SKM-1 treated with dmso at 0.1 percent for 144 hours (cell line): ENCODE measurements at regions not wholly inside any gene's neighbourhood (a gene's known extent, or its start where the extent isn't known, plus 50 kb on each side); places are given as distances from the start of the nearest gene placed in this dataset.

ENCODE experiments used
- DNase-seq: peaks from one replicate; lab custom pipeline; 2025; ENCODE audit not compliant: unreplicated experiment; lab: John Stamatoyannopoulos, UW

DNA sequence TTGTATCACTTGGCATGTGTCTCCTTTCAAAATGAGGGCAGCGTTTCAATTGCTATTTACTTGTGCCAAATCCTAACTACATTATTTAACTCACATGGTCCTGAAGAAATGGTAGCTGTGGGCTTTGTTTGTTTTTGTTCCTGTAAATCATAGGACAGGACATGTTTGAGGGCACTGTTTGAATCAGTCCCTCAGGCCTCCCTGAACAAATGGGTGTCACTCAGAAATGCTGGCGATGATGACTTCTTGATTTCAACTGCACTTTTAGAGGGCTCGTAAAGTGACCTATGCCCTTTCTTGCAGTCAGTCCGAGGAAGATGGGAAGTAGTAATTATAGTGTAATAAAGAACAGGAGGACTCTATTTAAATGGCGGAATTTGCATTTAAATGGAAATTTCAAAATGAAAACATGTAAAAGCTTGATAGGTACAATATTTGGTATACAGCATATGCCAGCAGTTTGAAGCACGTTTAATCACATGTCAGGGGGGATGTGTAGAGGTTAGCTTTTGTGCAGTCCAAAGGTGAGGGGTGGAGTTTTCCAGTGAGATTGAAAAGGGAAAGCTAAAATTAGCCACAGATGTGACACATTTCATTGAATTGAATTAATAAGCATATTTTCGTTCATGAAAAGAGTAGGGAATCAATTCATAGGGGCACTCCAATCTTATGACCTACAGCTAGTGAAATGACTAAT is 1958.7 kb upstream of the IGFBP7 start:
- DNase-seq: no peak

DNA sequence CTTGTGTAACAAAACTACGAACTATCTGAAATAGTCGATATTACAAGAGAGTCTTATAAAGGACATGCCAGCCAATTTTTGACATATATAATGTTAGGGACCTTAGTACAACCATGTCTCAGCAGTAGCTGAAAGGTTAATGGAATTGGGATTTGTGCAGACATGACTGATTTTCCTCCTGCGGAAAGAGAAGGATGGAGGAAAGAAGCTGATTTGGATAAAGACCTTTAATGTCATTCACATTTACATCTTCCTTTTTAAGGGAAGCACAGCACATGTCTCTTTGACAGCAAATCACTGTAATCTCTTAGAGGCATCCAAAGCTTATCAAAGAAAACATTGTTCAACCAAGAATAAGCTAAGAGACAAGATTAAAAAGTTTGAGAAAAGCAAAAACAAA is 1976.2 kb upstream of the IGFBP7 start:
- DNase-seq: no peak

DNA sequence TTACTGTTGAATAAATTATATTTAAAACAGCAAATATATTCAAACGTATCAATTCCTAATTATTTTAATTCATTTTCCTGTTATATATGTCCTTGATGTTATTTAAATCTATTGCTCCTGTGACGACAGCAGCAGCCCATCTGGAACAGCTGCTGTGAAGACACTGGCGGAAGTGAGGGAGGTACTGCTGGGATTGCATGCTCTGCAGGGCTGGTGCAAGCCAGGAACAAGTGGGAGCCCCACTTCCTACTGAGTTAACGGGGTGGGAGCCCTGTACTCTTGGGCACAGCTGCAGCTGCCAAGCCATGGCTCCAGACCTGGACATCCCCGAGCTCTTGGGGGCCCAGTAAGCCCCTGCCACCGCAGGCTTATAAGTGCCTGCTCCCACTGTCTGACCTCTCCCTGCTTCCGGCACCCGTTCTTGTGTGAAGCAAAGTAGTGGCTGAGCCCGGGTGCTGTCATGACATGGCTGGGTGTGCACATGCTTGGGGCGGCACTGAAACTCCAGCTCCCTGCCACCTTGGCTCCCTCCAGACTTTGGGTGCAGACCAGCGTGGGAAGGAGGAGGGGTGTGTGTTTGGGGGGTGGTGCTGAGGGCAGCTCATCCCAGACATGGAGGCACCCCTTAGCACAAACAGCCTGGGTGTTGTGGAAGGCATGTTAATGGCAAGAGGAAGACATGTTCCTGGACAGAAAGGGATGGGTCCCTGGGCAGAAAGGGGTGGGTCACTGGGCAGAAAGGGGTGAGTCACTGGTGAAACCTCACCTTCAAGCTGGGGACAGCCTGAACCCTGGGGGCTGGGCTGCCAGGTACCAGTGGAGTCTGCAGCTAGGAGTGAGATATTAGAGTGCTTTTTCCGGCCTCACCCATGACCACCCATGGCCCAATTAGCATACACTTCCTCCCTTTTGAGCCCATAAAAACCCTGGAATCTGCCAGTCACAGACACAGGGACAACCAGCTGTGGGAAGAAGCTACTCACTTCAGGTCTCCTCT is 1981.3 kb upstream of the IGFBP7 start:
- DNase-seq: no peak

GRCh38 chr4:59094505-59094904 is 1984.3 kb upstream of the IGFBP7 start:
- no peak for DNase-seq

DNA sequence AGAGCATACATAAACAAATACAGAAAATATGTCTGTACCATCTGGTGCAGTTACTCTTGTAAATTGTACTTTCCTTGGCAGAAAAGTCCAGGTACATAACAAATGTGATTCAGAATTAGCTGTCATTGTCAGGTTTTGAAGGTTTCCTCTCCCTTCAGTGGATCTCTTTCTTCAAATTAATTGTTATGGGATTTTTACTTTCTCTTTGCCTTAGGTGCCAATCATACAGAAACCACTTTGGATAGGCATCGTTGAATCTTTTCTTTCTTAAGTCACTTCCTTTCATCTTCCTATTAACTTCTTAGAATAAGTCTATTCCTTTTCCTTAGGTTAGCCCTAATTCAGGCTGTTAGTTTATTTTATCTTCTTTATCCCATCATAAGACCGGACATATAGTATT is 1992.1 kb upstream of the IGFBP7 start:
- no peak for DNase-seq

DNA sequence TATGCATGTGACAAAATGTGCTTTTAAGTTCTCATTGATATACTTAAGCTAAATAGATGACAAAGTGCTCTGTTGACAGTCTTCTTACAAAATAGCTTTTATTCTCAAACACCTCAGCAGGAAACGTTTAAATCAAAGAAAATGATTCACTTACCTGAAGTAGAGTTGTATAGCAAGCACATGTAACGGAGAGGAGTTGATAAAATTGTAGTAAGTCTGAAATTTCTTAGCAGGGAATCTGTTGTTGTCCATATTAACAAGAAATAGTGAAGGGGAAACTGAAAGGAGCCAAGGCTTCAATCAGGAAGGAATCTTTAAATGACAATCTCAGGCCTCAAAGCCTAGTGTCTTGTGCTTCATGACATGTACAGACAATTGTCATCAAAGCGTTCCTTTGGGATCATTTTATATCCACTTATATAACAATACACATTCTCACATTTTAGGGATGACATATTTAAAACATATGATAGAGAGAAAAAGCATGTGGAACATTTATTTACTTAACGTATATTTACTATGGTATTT is 2010.2 kb upstream of the IGFBP7 start:
- no peak for DNase-seq

GRCh38 chr4:59122626-59123025 is 2012.4 kb upstream of the IGFBP7 start:
- no peak for DNase-seq

- no peak for DNase-seq
Measured at GRCh38 chr4:59126159-59126558, 2016.0 kb upstream of the IGFBP7 start.

DNA sequence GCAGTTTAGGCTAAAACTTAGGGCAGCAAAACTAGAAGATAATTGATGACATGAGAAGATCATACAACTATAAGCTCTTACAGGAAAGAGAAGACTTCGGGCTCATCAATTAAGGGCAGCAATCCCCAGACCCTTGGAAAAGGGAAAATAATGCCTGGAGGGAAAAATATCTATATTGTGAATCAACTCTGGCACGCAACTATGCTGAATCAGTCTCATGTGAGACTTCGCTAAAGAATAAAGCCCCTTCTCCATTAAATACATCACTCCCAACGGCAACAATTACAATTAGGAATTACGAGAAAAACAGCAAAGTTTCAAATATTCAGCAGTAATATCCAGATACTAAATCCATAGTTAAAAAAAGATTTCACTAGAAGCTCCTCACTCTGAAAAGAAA is 2016.8 kb upstream of the IGFBP7 start:
- no peak for DNase-seq

DNA sequence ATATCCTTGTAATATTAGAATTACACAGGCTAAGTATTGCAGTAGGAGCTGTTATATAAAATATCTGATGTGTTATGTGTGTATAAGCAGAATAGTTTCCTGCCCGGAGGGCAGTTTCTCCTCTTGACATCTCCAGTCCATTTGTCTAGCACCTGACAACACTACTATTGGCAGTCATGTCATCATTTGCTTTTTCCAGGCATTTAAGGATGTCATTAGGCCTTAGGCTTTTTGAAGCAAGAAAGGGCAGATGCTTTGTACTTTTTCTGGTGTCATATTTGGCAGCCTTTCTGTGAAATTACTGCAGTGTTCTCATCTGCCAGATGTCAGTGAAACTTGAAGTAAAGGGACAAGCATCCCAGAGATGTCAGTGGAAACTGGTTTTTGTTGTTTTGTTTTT is 2017.6 kb upstream of the IGFBP7 start:
- no peak for DNase-seq

- no peak for DNase-seq
Measured at GRCh38 chr4:59135248-59135985, 2025.2 kb upstream of the IGFBP7 start.

- no peak for DNase-seq
Measured at GRCh38 chr4:59161249-59161648, 2038.9 kb upstream of the ADGRL3 start.

GRCh38 chr4:59175617-59176016 is 2024.5 kb upstream of the ADGRL3 start:
- DNase-seq: no peak

DNA sequence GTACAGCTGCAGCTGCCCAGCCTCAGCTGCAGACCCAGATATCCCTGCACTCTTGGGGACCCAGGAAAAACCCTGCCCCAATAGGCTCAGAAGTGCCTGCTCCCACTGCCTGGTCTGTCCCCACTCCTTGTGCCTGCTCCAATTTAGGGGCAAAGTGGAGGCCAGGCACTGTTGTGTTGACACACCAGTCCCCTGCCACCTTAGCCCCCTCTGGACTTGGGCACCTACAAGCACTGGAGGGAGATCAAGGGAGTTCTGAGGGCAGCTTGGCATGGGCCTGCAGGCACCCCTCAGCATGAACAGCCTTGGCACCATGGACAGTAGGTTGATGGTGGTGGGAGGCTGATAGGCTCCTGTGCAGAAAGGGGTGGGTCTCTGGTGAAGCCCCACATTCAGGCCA is 2020.8 kb upstream of the ADGRL3 start:
- no peak for DNase-seq

DNA sequence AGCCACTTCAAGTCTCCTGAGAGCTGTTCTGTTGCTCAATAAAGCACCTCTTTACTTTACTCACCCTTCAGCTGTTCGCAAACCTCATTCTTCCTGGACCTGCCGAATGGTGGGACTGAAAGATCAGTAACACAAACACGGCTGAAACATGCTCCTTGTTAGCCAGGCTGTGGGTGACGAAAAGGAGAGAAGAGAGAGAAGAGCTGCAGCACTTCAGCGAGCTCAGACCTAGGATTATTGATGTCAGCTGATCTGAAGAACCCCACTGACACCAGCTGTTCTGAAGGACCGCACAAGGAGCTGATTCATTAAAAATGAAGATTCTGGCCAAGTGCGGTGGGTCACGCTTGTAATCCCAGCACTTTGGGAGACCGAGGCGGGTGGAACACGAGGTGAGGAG is 2020.0 kb upstream of the ADGRL3 start:
- DNase-seq: no peak

DNA sequence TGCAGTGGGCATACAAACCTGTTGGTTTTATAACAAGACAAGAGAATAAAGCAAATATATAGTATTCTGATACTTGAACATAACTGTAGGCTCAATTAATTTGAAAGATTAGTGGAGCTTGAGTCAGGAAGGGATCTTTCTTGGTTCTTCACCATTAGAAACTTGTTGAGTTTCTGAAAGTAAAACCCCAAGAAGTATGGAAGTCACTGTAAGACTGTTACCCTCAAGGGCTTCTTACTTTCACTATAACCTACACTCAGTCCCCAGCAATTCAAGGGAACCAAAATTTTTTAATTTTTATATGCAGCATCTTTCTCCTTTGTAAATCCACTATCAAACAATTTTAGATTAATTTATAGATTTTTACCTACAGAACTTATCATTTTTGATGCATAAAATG is 2019.2 kb upstream of the ADGRL3 start:
- no peak for DNase-seq

- DNase-seq: no peak
Measured at GRCh38 chr4:59195839-59196238, 2004.3 kb upstream of the ADGRL3 start.

DNA sequence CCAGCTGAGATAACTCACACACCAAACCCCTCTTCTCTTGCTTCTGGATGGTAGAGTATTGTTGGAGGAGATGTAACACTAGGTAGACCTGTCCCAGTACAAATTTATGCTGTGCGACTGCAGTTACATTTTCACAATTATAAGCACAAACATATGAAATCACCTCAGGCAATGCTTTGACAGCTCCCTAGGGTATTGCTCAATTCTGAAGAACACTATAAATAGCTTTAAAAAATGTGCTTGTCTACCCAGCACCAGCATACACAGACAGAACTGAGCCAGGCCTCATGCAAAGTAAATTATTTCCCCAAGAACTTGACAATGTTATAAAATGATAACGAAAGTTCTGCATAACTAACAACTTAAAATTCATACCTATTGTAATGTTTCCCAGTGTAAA is 1999.1 kb upstream of the ADGRL3 start:
- no peak for DNase-seq

DNA sequence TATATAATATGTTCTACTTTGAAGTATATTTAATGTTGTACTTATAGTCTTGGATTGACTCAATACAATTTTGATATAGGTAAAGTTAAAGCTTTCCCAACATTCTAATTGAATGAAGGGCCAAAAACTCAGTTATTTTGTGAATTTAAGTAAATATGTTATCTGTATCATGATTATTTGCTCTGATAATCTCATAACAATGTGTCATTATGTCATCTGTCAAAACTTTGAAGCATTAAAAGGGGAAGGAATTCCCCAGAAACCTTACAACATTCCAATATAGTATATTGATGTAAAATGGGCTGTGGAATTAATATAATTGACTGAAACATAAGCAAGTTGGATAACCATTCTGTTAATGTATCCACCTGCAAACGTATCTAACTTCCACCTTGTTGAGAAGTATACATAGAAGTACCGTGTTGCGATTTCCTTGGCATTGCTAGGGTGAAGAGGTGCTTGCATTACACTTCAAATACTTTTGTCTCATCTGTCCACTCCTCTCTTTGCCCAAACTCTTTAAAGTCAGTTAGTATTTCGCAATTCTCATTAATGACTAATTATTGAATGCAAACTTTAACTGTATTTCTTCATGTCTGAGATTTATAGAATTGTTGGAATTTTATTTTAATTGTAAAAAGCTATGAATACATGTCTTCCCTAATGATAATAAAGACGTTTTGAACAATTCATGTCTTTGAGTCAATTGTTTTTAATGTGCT is 1982.1 kb upstream of the ADGRL3 start:
- DNase-seq: no peak

DNA sequence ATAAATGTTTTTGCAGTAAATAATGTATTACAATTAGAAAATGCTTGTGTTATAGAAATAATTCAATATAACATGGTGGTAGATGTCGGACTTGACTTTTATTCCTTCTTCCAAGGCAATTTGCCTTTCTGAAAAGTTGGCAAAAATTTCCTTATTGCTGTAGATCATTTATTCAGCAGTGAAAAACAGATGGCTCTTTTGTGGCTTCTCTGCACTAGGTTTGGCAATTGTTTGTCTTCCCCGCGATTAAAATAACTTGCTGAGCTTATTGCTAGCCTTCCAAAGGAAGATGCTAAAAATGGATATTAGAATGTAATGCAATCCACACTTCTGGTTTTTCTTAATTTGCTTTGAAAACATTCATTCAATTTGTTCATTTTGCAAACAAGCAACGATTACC is 1977.9 kb upstream of the ADGRL3 start:
- no peak for DNase-seq
